EL (cell line): ENCODE measurements at regions not wholly inside any gene's neighbourhood (a gene's known extent, or its start where the extent isn't known, plus 50 kb on each side); places are given as distances from the start of the nearest gene placed in this dataset.

Source experiments
- DNase-seq: peaks from one replicate; pipeline ENCODE4 v3.0.0-alpha.2; 2016

DNA sequence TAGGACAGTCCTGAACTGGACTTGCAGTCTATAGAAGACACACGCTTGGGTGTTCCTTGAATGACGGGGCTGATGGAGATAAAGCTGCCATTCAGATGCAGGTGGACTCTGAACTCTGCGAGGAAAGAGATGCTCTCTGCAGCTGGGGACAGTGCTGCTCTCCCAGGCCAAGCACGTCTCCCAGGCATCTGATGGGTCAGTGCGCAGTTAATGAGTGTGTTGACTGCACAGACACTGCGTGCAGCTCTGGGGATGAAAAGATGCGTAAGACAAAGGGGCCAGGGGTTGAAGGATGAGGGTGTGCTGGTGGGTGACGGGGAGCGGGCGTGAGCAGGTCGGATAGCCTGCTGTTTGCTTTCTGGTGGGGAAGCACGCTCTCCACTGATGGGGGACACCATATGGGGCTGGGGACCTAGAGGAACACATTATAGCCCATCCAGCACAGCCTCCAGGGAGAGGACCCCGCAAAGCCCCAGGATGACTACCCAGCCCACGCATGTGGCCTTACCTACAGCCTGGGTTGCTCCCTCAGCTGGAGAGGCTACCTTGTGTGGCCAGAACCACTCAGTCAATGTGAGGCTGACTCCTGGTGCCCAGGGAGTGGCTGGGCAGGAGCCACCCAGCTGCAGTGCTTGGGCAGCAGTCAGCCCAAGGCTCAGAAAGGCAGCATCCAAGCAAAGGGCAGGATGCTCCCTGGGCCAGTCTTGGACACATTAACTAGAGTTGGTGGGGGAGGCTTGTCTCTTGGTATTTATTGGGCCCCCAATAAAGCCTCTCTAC is 246.3 kb downstream of the RBFOX3 start:
- no peak for DNase-seq

DNA sequence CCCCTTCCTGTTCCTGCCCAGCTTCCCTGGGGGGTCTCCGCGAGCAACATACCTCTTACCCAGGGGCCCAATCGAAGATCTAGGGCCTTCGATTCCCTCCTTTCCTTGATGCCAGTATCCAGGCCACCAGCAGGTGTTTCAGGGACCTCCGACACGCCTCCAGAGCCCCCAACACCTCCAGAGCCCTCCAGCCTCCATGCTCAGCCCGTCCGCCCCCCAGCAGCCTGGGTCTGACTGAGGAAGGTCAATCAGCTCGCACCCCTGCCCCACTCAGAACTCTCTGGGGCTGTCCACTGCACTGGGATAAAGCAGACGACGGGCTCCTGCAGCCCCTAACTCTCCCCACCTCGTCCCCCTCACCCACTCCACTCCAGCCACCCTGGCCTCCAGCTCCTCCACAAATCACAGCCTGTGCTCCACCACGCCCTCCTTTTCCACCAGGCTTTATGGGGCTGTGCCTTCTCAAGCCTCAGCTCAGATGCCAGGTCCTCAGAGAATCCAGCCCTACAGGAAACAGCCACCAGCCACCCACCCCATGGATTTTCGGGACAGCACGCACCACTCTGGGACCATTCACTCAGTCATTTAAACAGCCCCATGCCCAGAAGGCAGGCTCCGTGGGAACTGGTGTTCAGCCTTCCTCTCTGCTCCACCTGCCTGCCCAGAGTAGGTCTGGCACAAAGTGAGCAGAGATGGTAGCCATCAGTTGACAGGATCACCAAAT is 247.1 kb downstream of the RBFOX3 start:
- no peak for DNase-seq

DNA sequence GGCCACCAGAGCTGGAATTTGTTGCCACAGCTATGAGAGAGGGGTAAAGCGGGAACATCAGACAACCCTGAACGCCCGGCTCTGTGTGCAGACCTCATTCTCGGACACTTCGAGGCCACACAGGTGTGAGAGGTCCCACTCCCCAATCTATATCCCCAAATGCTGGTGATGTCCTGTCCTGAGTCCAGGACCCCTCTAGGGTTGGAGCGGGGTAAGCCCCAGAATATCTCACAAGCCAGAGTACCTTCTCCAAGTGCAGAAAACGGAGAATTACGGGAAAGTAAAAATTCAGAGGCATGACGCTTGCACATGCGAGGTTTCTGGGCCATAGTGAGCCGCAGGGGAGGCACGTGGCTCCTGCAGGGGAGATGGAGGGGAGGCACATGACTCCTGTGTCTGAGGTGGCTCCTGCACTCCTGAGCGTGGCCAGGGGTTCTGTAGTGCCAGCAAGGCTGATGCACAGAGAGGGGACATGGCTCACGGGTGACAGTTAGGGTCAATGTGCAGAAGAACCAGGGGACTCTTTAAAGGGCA is 248.0 kb downstream of the RBFOX3 start:
- no peak for DNase-seq

- DNase-seq, result no peak
Measured at GRCh38 chr17:79361873-79362771, 248.7 kb downstream of the RBFOX3 start.

DNA sequence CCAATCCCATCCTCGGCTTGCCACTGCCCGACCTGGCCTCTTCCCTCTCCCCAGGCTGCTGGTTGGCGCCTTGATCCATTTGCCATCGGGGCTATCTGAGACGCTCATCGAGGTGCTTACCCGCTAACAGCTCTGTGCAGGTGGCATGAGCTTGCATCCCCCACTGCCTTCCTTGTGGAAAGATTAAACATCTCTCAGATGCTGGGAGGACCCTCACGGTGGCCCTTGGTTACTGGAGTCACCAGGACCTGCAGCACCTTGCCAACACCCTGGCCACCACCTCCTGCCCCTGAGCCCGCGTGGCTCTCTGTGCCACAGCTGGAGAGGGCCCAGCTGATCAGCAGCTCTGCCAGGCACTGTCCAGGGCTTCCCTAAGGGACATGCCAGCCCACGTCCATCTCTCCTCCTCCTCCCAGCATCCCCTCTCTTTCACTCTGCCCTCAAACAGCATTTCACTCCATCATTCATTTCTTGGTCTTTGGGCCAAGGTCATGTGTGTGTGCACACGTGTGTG is 249.6 kb downstream of the RBFOX3 start:
- DNase-seq, result no peak

DNA sequence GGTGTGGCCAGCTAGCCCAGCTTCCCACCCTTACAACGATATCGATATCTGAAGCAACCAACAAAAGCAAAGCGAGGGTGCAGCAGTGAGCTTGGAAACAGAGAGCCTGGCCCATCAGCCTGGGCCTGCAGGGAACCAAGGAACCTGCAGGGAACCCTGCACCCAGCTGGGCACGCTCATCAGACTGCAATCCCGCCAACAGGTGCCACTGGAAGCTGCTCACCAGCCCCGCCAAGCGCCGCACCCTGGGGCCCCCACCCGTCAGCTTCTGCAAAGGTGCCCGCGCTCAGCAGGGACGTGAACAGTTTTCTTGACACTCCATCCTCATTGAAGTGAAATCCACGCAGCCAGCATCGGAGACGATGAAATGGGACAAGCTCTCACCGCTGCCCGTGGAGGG is 250.7 kb downstream of the RBFOX3 start:
- no peak for DNase-seq

DNA sequence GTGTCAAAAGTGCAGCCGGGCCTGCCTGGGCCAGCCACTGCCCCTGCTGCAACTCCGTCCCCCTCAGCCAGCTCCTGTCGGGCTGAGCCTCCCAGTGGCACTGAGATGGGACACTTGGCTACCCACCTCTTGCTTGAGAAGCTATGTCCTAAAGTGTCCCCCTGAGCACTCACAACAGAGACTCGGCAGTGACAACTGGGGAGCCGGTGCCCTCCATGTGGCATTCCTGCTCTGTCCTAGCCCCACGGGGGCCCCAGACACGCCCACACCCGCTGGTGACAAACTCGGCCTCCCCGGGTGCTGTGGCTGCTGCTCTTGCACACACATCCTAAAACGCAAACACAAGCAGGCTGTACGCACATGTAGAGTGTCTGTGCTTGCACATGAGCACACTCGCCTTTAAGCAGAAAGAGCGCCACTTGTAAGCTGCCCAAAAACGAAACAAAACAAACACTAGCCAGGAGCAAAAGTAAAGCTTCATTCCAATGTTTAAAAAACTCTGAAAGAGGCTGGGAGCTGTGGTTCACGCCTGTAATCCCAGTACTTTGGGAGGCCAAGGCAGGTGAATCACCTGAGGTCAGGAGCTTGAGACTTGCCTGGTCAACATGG is 253.9 kb downstream of the RBFOX3 start:
- DNase-seq, result no peak

GRCh38 chr17:79355165-79355564 is 255.7 kb downstream of the RBFOX3 start:
- DNase-seq, result no peak

DNA sequence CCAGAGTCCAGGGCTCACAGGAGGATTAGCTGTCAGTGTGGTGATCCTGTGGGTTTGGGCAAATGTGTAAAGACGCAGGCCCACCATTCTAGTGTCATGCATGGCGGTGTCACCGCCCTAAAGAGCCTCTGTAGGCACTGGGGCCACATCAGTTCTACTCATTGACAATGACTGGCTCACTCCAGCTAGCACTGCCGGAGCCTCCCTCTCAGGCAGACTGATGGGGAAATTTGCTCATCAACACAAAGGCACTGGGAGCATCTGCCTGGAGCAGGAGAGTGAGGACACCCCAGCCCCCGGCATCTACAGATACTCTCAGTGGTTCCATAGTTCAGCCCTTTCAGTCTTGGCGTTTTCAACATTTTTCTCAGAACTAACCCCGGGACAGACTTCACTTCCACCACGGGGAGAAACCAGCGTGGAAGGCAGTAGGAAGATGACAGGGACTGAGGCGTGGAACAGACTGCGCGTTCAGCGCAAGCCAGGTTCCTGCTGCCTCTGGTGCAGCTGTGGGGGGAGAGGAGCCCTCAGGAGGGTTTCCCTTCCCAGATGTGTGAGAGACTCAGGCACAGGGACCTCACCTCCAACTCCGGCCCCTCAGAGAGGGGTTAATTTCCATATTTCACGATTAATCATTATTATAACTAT is 256.6 kb downstream of the RBFOX3 start:
- no peak for DNase-seq

GRCh38 chr17:79353548-79353947 is 257.3 kb downstream of the RBFOX3 start:
- DNase-seq, result no peak

DNA sequence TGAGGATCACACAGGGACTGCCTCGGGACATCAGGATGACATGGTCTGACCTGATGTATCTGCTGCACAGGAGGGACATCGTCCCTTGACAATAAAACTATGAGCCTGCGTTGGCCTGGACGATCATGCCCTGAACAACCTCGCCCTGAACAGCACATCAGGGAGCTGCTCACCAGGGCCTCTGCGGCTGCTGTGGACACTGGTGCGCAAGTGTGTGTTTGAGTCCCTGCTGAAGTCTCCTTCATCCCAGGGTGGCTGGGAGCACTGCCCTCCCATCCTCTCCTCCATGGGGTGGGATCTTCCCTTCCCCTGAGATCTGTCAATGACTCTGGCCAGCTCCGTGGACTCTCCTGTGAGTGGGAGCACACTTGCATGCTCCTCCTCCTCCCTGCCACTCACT is 257.8 kb downstream of the RBFOX3 start:
- no peak for DNase-seq

GRCh38 chr17:79350533-79350932 is 260.3 kb downstream of the RBFOX3 start:
- no peak for DNase-seq

DNA sequence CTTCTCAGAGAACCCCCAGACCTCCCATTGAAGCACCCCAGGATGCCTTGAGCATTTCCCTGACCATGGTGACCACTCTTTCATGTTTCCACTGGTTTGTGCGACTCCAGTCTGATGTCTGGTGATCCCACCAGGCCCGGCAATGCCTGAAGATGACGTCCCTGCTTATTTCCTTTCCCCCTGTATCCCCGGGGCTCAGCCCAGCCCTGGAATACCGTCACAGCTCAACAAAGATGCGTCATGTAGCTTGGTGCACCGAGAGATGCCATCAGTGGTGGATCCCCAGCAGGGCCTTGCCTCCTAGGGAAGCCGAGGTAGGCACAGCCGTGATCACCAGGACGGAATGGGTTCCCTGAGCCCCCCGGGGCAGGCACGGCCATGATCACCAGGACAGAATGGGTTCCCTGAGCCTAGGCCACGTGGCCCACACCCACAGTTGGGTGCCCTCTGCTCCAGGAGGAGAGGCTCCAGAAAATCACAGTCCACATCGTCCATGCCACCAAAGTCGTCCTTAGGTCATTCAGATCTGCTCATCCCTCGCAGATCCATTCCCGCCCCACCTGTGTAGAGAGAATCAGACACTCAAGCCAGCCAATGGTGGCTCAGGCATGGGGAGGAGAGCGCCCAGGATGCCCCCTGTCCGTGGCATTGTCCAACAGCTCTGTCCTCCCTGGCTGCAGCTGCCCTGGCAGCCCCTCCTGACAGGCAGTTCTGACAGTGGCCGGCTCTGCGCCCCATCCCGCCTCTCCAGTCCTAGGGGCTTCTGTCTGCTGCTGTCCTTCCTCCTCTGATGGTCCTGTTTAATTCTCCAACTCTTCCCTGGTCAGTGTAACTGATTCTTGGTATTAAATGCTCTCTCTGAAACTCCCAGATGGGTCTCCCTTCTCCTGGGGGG is 261.1 kb downstream of the RBFOX3 start:
- no peak for DNase-seq

GRCh38 chr17:79342376-79342775 is 267.8 kb downstream of the ENGASE start:
- DNase-seq, result no peak

GRCh38 chr17:79341816-79342215 is 267.2 kb downstream of the ENGASE start:
- DNase-seq, result no peak

DNA sequence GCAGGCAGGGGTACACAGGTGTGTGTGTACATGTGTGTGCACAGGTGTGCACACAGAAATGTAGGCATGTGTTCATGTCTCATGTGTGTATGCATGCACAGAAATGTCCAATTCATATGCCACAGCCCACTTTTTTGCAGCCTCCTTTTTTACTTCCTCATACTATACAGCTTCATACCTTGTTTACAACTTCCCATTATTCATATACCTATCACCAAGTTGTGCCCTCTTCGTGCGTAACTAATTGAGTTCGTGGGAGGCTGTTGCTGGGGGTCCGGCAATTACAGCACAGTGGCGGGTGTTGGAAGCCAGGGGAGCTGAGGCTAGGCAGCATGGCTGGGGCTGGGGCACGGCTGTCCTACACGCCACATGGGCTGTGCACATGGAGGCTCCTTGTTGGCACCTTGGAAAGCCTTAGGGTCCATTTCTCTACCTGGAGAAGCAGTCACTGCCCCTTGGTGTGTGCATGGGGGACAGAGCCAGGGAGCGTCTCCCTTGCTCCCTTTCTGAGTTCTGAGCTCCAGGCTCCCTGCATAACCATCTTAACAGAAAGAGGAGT is 266.7 kb downstream of the ENGASE start:
- DNase-seq, result no peak

DNA sequence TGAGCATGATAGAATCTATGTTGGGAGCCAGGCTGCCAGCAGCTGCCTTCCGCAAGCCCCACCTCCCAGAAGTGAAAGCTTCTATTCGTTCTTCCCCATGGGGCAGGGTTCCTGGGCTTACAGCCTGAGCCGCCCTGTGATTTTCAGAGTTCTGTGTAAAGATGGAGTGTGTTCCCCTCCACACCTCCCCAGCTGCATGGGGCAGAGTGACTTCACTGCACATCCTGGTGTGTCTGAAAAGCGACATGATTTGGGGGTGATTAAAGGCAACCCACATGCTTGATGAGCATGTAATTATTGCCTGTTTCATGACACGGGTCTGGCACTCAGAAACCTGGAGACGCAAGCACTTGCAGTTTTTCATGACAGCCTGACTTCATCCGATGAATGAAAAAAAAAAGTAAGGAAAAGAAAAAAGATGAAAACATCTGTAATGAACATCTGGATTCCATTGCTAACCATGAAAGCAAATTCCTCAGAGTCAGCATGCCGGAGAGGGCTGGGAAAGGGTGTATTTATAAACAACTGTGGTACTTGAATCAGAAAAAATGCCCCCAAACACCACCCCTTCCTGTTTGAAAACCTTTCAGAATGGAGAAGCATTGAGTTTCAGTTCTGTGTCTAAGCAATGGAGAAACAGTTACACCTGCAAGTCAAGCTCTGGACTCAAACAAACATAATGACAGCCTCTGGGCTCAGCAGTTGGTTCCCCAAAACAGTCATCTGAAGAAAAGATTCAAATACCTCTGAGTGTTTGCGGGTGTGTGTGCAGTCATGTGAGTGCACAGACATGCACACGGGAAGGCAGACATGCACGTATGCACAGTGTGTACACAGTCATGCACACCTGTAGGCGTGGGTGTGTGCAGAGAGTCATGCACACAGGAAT is 266.0 kb downstream of the ENGASE start:
- DNase-seq, result no peak

DNA sequence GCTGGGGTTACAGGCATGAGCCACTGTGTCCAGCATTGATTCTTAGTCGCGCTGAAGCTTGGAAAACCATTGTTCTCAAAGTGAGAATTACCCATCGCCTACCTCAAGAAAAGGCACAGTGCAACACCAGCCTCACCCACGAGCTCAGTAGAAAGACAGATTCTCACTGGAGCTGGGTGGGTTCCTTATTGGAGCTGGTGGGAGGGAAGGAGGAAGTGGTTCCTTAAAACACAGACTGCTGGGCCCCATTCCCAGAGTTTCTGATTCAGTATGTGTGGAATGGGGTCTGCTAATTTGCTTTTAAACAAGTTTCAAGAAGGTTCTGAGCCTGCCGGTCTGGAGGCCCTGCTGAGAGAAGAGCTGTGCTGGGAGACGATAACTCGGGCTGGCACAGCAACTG is 264.7 kb downstream of the ENGASE start:
- DNase-seq, result no peak

- DNase-seq, result peak; percentile 39
Measured at GRCh38 chr17:79338604-79339003, 264.0 kb downstream of the ENGASE start.

DNA sequence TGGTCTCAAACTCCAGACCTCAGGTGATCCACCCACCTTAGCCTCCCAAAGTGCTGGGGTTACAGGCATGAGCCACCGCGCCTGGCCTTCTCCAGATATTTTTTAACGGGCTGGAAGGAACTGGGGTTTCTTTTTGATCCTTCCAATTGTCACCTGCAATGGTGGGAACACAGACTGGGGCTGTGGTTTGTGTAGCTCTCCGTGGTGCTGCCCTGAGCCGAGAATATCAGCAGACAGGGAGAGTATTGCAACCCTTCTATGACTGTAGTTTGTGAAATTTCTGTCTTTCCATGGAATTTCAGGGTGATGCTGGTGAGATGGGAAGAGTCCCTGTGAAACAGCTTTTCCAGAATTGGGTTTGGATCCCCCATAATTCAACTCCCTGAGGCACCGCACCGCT is 263.5 kb downstream of the ENGASE start:
- DNase-seq, result no peak
